A673 (cell line): ENCODE measurements at regions not wholly inside any gene's neighbourhood (a gene's known extent, or its start where the extent isn't known, plus 50 kb on each side); places are given as distances from the start of the nearest gene placed in this dataset.

Source experiments
- BruUV-seq: library from RNA; stranded (reverse); fragments of 400-500 nt; replicated peaks from 2 replicates; lab custom pipeline; 2021; lab: Mats Ljungman, UMichigan
- CTCF ChIA-PET: fragments of 300-600 bp; sonication (Branson Sonifier 250); formaldehyde crosslinking; loops from one replicate; lab custom pipeline; 2022; ENCODE audit warnings: antibody characterized with exemption; lab: Charles Lee
- POLR2A ChIA-PET: fragments of 300-600 bp; sonication (Branson Sonifier 250); formaldehyde crosslinking; loops from one replicate; lab custom pipeline; 2022; ENCODE audit warnings: antibody characterized with exemption; ENCODE audit not compliant: low non-redundant PET; lab: Charles Lee
- DNase-seq: peaks from one replicate; pipeline ENCODE4 v3.0.0-alpha.2; 2015; ENCODE audit warnings: low spot score
- H3K27ac ChIP-seq: fragments of 200-600 bp; sonication (generic); 2 replicates; pipeline ENCODE4 v1.5.1; 2016; ENCODE audit warnings: mixed run types, low read depth, mild to moderate bottlenecking, mixed read lengths, antibody characterized with exemption, low read length; ENCODE audit not compliant: poor library complexity, severe bottlenecking
- H3K27me3 ChIP-seq: fragments of 200-600 bp; sonication (generic); replicated peaks from 2 replicates; pipeline ENCODE4 v1.6.1; 2017; ENCODE audit warnings: mixed run types, low read depth, mild to moderate bottlenecking, mixed read lengths, antibody characterized with exemption, low read length; ENCODE audit not compliant: insufficient read depth, poor library complexity
- H3K36me3 ChIP-seq: fragments of 200-600 bp; sonication (generic); 2 replicates; pipeline ENCODE4 v1.6.1; 2016; ENCODE audit warnings: mixed run types, mild to moderate bottlenecking, mixed read lengths, antibody characterized with exemption, low read length; ENCODE audit not compliant: insufficient read depth, poor library complexity, severe bottlenecking
- H3K4me1 ChIP-seq: fragments of 200-600 bp; sonication (generic); 2 replicates; pipeline ENCODE4 v1.6.1; 2017; ENCODE audit warnings: mixed run types, mild to moderate bottlenecking, mixed read lengths, antibody characterized with exemption, low read length; ENCODE audit not compliant: insufficient read depth, poor library complexity, severe bottlenecking
- H3K4me3 ChIP-seq: fragments of 200-600 bp; sonication (generic); 2 replicates; pipeline ENCODE4 v1.5.1; 2016; ENCODE audit warnings: low read depth, mixed run types, mild to moderate bottlenecking, mixed read lengths, low read length; ENCODE audit not compliant: poor library complexity, severe bottlenecking
- H3K9me3 ChIP-seq: fragments of 200-600 bp; sonication (generic); 2 replicates; pipeline ENCODE4 v1.6.1; 2016; ENCODE audit warnings: mixed run types, low read depth, mild to moderate bottlenecking, mixed read lengths, antibody characterized with exemption, low read length; ENCODE audit not compliant: poor library complexity, severe bottlenecking
- CTCF ChIP-seq: fragments of 300-800, 200-600 bp; sonication (generic); conservative IDR thresholded peaks from 2 replicates; pipeline ENCODE4 v1.5.1; 2017; ENCODE audit warnings: low read depth, mild to moderate bottlenecking, antibody characterized with exemption, low read length, moderate library complexity, mixed read lengths
- EZH2 ChIP-seq: fragments of 200-600 bp; sonication (generic); IDR thresholded peaks from 2 replicates; pipeline ENCODE4 v1.6.1; 2017; ENCODE audit warnings: borderline replicate concordance, low read depth, mild to moderate bottlenecking, mixed read lengths, antibody characterized with exemption, low read length; ENCODE audit not compliant: poor library complexity, severe bottlenecking
- intact Hi-C: fragments of 100-400 bp; cut with micrococcal nuclease; formaldehyde crosslinking; loops from one replicate; pipeline ENCODE4 v1.10.0; 2022; ENCODE audit not compliant: unreplicated experiment

DNA sequence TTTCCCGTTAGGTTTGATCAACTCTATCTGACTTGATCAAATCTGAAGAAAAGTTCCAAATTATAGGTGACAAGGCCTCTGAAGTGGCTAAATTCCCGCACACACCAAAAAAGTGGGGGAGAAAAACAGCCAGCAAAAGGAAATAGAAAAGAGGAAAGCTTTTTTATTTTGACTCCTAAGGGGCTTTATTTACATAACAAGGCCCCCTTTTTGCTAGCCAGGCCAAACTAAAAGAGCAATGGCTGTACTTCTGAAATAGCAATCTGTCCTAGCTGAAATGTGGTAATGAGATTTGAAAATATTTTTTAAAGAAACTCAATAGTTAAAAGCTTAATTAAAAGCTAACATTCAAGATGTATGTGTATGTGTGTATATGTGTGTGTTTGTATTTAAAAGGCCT, 311.5 kb upstream of the POGK start:
- CTCF ChIA-PET: no interaction called here
- DNase-seq: no peak
- intact Hi-C loops: no loop called here
- no peak for TF ChIP-seq EZH2
- no peak for TF ChIP-seq CTCF
- H3K36me3 ChIP-seq: no peaks in the 10 kb centered on the region
- no peak overlapping the region for H3K27ac ChIP-seq
- no peak overlapping the region for H3K4me3 ChIP-seq
- POLR2A ChIA-PET: no interaction called here
- no peaks in the 10 kb centered on the region for H3K27me3 ChIP-seq
- peaks cover 3% of the 10 kb centered on the region for H3K9me3 ChIP-seq
- BruUV-seq: no TSS peak
- no peaks in the 10 kb centered on the region for H3K4me1 ChIP-seq

GRCh38 chr1:166538646-166539045, 300.6 kb upstream of the POGK start:
- intact Hi-C loops: no loop called here
- CTCF ChIA-PET: no interaction called here
- Histone ChIP-seq H3K4me3 (no peak overlapping the region), H3K4me1 (no peaks in the 10 kb centered on the region), H3K27me3 (no peaks in the 10 kb centered on the region), H3K9me3 (no peaks in the 10 kb centered on the region), H3K27ac (no peak overlapping the region), H3K36me3 (no peaks in the 10 kb centered on the region)
- TF ChIP-seq EZH2 (no peak), CTCF (no peak)
- BruUV-seq: no TSS peak
- POLR2A ChIA-PET: no interaction called here
- DNase-seq: no peak

DNA sequence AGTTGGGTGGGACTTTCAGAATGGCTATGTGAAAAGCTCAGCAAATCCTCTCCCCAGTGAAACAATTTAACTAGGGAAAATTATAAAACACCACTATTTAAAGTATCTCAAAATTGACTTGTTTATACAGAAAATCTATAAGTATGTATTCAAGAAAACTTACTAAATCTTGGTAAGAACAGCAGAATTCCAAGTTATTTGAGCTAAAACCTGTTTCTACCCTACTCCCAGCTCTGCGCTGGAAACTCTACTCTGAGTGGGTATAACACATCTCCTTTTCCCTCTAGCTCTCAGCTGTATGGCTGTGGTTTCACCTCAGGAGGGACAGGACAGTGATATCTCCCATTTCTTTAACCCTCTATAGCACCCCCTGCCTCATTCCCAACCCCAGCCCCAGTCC, 295.2 kb upstream of the POGK start:
- no peaks in the 10 kb centered on the region for H3K27me3 ChIP-seq
- no peak for TF ChIP-seq EZH2
- TF ChIP-seq CTCF: no peak
- no peak overlapping the region for H3K27ac ChIP-seq
- intact Hi-C loops: no loop called here
- DNase-seq: no peak
- H3K36me3 ChIP-seq: no peaks in the 10 kb centered on the region
- POLR2A ChIA-PET: no interaction called here
- H3K4me3 ChIP-seq: no peak overlapping the region
- H3K4me1 ChIP-seq: no peaks in the 10 kb centered on the region
- BruUV-seq: no TSS peak
- H3K9me3 ChIP-seq: no peaks in the 10 kb centered on the region
- CTCF ChIA-PET: no interaction called here
